ENCODE measurements at regions not wholly inside any gene's neighbourhood (a gene's known extent, or its start where the extent isn't known, plus 50 kb on each side); places are given as distances from the start of the nearest gene placed in this dataset.

DNA sequence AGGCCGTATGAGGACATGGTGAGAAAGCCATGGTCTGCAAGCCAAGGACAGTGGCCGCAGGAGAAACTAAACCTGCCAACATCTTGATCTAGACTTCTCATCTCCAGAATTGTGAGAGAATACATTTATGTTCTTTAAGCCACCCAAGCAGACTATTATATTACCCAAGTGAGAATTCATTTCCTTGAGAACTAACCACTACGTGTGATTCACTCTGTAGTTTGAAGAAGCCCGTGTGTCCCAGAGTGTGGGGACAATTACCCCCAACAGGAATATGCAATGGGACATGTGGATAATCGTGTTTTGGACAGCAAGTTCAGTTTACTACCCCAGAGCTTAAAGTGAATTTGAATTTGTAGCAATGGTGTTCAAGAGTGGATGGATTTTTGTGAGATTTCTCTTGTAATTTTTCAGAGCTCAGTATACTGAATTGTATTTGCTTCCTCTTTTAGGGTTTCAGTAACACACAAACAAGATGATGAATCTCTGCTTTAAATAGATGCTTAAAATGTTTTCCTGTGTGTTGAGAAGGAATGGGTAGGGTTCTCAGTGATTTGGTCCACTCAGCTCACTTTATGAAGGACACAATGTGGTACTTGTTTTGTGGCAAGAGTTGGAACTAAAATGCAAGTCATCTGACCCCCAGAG, 100.0 kb upstream of the ARHGAP20 start:
- H3K4me1 ChIP-seq = no peaks in the 10 kb centered on the region
- H3K27ac ChIP-seq = no peak overlapping the region
- peaks cover 0 to 8% (median 0%) of the 10 kb centered on the region in 4 donors for H3K9me3 ChIP-seq
- H3K27me3 ChIP-seq = no peaks in the 10 kb centered on the region
- WGBS, 2 donors = 87% methylated on average over 5 of the region's 5 CpGs
- no peak for ATAC-seq (ENCODE audit: low FRiP score in 2 of 2)
- DNase-seq = no peak
- no peak for TF ChIP-seq EP300 (IDR thresholded peaks at IDR 0.05)
- TF ChIP-seq, protein P1, sequence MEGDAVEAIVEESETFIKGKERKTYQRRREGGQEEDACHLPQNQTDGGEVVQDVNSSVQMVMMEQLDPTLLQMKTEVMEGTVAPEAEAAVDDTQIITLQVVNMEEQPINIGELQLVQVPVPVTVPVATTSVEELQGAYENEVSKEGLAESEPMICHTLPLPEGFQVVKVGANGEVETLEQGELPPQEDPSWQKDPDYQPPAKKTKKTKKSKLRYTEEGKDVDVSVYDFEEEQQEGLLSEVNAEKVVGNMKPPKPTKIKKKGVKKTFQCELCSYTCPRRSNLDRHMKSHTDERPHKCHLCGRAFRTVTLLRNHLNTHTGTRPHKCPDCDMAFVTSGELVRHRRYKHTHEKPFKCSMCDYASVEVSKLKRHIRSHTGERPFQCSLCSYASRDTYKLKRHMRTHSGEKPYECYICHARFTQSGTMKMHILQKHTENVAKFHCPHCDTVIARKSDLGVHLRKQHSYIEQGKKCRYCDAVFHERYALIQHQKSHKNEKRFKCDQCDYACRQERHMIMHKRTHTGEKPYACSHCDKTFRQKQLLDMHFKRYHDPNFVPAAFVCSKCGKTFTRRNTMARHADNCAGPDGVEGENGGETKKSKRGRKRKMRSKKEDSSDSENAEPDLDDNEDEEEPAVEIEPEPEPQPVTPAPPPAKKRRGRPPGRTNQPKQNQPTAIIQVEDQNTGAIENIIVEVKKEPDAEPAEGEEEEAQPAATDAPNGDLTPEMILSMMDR (IDR thresholded peaks at IDR 0.05) = no peak
- no peak for TF ChIP-seq POLR2AphosphoS5 (IDR thresholded peaks at IDR 0.05)
- no peak for TF ChIP-seq POLR2A (IDR thresholded peaks at IDR 0.05)
- no peak overlapping the region for H3K4me3 ChIP-seq
- no peaks in the 10 kb centered on the region for H3K36me3 ChIP-seq

DNA sequence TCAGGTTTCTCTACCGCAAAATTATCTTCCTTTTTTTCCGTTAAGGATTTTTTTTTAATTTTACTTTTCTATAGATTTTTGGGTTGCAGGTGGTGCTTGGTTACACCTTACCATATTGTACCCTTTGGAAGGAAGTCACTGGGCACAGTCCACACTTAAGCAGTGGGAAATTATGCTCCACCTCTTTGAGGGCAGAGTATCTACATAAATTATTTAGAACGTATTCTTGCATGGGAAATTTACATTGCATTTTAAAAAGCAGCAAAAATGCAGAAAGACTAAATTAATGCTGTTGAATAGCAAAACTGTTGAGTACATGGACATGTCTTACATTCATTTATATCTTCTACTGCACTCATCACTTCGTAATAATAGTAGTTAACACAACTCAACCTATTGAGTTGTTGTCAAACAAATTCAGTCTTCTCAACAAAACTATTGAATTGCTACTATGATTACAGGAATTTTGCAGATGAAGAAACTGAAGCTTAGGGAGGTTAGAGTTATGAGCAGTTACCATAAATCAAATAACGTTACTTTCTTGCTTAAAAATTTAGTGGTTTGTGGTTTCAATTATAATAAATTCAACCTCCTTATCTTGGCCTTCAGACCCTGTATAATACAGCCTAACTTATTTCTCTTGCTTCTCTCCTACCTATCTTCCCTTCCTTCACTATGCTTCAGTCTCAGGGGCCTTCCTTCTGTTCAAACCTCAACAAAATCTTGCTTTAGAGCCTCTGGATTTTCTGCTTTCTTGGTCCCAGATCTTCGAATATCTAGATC, 97.4 kb upstream of the ARHGAP20 start:
- Histone ChIP-seq H3K36me3 (no peaks in the 10 kb centered on the region), H3K4me1 (no peaks in the 10 kb centered on the region), H3K27me3 (no peaks in the 10 kb centered on the region), H3K27ac (no peak overlapping the region), H3K4me3 (no peak overlapping the region), H3K9me3 (peaks cover 0 to under 1% (median 0%) of the 10 kb centered on the region in 4 donors)
- TF ChIP-seq, protein P1 (IDR thresholded peaks at IDR 0.05) = no peak
- TF ChIP-seq POLR2AphosphoS5 (IDR thresholded peaks at IDR 0.05) = no peak
- DNase-seq = no peak
- ATAC-seq (ENCODE audit: low FRiP score in 2 of 2) = no peak
- WGBS, 2 donors = 72 to 79% methylated on average over 6 of the region's 6 CpGs

DNA sequence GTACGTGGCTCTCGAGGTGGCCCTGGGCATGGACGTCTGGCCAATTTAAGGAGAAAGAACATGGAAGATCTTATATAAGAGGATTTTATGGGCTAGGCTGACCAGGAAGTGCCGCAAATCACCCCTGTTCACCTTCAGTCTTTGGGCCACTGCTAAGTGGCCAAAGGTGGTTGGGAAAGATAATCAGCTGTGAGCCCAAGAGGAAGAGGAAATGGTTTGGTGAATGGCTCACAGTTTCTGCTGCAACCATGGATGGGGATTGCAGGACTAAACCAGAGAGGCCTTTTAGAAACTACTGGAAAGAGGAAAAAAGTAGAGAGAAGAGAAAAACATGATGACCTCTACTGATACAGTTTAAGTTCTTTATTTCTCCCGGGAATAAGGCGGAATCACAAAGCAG, 96.0 kb upstream of the ARHGAP20 start:
- Histone ChIP-seq H3K27ac (no peak overlapping the region), H3K9me3 (no peaks in the 10 kb centered on the region), H3K36me3 (no peaks in the 10 kb centered on the region), H3K27me3 (no peaks in the 10 kb centered on the region), H3K4me1 (no peaks in the 10 kb centered on the region), H3K4me3 (no peak overlapping the region)
- no peak for TF ChIP-seq EP300 (IDR thresholded peaks at IDR 0.05)
- no peak for TF ChIP-seq POLR2AphosphoS5 (IDR thresholded peaks at IDR 0.05)
- ATAC-seq (ENCODE audit: low FRiP score in 2 of 2) (no peak), DNase-seq (no peak)
- 74 to 90% methylated on average over 6 of the region's 6 CpGs for WGBS, 2 donors

DNA sequence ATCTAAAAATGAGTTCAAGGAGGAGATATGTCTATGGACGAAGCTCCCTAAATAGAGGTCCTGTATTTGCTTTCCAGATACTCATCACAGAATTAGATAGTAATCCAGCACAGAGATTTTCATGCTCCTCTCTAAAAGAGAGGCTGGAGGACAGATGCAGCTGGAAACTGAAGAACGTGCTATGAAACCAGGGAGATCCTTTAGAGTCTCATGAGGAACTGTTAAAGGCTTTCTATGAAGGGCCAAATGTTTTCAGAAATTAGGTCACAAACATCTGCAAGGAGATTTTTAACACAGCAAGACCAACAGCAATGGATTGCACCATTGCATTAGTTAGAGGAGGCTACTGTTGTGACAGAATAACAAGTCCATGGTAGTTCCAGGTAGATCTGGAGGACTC, 95.6 kb upstream of the ARHGAP20 start:
- no peaks in the 10 kb centered on the region for H3K9me3 ChIP-seq
- no peaks in the 10 kb centered on the region for H3K4me1 ChIP-seq
- WGBS, 2 donors = 93 to 96% methylated on average over 2 of the region's 2 CpGs
- H3K27me3 ChIP-seq = no peaks in the 10 kb centered on the region
- no peak overlapping the region for H3K27ac ChIP-seq
- H3K4me3 ChIP-seq = no peak overlapping the region
- no peaks in the 10 kb centered on the region for H3K36me3 ChIP-seq
- TF ChIP-seq POLR2A (IDR thresholded peaks at IDR 0.05) (no peak), EP300 (IDR thresholded peaks at IDR 0.05) (no peak)
- TF ChIP-seq, protein P1 (IDR thresholded peaks at IDR 0.05) = no peak
- ATAC-seq (ENCODE audit: low FRiP score in 2 of 2) (no peak), DNase-seq (no peak)

DNA sequence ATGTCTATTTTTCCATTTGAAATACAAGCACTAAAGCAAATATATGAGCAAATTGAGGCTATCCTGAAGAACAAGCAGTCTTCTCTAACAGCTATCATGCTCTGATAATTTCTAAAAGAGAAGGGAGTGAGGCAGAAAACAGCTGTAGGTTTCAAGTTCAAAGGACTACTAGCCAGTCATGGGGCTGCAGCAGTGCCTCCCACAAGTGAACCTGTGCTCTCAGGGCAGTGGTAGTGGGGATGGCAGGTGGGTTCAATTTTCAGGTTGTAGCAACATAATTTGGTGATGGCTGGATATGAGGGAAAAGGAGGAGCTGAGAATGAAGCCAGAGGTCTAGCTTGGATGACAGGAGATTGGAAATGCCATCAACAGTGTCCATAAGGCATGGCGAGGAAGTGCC, 93.5 kb upstream of the ARHGAP20 start:
- no peak for ATAC-seq (ENCODE audit: low FRiP score in 2 of 2)
- Histone ChIP-seq H3K27me3 (no peaks in the 10 kb centered on the region), H3K27ac (no peak overlapping the region), H3K4me1 (no peaks in the 10 kb centered on the region), H3K36me3 (no peaks in the 10 kb centered on the region), H3K4me3 (no peak overlapping the region), H3K9me3 (no peaks in the 10 kb centered on the region)
- WGBS, 2 donors = 90 to 100% methylated on average over 1 of the region's 1 CpG
- no peak for DNase-seq
- TF ChIP-seq POLR2AphosphoS5 (IDR thresholded peaks at IDR 0.05) (no peak), POLR2A (IDR thresholded peaks at IDR 0.05) (no peak), EP300 (IDR thresholded peaks at IDR 0.05) (no peak)
- TF ChIP-seq, protein P1 (IDR thresholded peaks at IDR 0.05) = no peak

Measured in upper lobe of left lung (tissue), 6 donors.